SH-SY5Y (cell line): ENCODE measurements at regions not wholly inside any gene's neighbourhood (a gene's known extent, or its start where the extent isn't known, plus 50 kb on each side); places are given as distances from the start of the nearest gene placed in this dataset.

ENCODE experiments used
- GATA2 ChIP-seq: IDR thresholded peaks from 2 replicates; pipeline ENCODE4 v1.6.1; 2011; ENCODE audit warnings: mild to moderate bottlenecking, low read depth, low read length
- GATA3 ChIP-seq: IDR thresholded peaks from 2 replicates; pipeline ENCODE4 v1.6.1; 2011; ENCODE audit warnings: low read depth, mild to moderate bottlenecking, low read length, moderate library complexity

GRCh38 chr4:115688961-115689360 is 575.5 kb upstream of the NDST4 start:
- no peak for TF ChIP-seq GATA2
- no peak for TF ChIP-seq GATA3
